ENCODE measurements at regions not wholly inside any gene's neighbourhood (a gene's known extent, or its start where the extent isn't known, plus 50 kb on each side); places are given as distances from the start of the nearest gene placed in this dataset.
A peak's percentile ranks its signal among the peaks of the same experiment; 100 is the strongest.
"Not testable (repeated sequence)": the region's sequence is repeated elsewhere in the genome, so short reads cannot be mapped to it uniquely, and the experiment has no call there.

DNA sequence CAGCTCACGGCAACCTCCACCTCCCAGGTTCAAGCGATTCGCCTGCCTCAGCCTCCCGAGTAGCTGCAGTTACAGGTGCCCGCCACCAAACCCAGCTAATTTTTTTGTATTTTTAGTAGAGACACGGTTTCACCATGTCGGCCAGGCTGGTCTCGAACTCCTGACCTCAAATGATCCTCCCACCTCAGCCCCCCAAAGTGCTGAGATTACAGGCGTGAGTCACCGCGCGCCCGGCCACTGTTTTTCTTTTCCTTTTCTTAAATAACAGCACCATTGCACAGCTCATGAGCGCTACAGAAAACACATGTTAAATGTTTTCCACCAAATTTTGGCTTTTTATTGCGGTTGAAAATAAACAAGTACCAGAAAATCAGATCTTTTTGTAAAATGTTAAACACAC lies 195.5 kb downstream of the CRLF2 start:
- H3K36me3 Mint-ChIP-seq (ENCODE audit: unreplicated experiment) = not testable (repeated sequence)
- TF ChIP-seq, protein P1, sequence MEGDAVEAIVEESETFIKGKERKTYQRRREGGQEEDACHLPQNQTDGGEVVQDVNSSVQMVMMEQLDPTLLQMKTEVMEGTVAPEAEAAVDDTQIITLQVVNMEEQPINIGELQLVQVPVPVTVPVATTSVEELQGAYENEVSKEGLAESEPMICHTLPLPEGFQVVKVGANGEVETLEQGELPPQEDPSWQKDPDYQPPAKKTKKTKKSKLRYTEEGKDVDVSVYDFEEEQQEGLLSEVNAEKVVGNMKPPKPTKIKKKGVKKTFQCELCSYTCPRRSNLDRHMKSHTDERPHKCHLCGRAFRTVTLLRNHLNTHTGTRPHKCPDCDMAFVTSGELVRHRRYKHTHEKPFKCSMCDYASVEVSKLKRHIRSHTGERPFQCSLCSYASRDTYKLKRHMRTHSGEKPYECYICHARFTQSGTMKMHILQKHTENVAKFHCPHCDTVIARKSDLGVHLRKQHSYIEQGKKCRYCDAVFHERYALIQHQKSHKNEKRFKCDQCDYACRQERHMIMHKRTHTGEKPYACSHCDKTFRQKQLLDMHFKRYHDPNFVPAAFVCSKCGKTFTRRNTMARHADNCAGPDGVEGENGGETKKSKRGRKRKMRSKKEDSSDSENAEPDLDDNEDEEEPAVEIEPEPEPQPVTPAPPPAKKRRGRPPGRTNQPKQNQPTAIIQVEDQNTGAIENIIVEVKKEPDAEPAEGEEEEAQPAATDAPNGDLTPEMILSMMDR (IDR thresholded peaks at IDR 0.05; ENCODE audit: partially characterized antibody, unreplicated experiment) = peak; percentile 31

DNA sequence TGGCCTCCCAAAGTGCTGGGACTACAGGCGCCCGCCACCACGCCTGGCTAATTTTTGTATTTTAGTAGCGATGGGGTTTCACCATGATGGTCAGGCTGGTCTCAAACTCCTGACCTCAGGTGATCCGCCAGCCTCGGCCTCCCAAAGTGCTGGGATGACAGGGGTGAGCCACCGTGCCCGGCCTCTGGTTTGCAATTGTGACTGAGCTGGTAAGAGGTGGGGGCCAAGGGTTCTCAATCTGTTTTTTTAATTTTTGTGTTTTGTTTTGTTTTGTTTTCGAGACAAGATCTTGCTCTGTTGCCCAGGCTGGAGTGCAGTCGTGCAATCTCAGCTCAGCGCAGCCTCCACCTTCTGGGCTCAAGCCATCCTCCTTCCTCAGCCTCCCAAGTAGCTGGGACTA lies 196.2 kb downstream of the CRLF2 start:
- not testable (repeated sequence) for H3K4me1 Mint-ChIP-seq (ENCODE audit: low read depth, unreplicated experiment); H3K27me3 Mint-ChIP-seq (ENCODE audit: unreplicated experiment); H3K4me3 Mint-ChIP-seq (ENCODE audit: unreplicated experiment); H3K36me3 Mint-ChIP-seq (ENCODE audit: unreplicated experiment); H3K9me3 Mint-ChIP-seq (ENCODE audit: unreplicated experiment); DNase-seq; H3K27ac Mint-ChIP-seq (ENCODE audit: unreplicated experiment)

More for the DNA sequence above, 195.5 kb downstream of the CRLF2 start:
- H3K9me3 Mint-ChIP-seq (ENCODE audit: unreplicated experiment); H3K4me1 Mint-ChIP-seq (ENCODE audit: low read depth, unreplicated experiment); H3K4me3 Mint-ChIP-seq (ENCODE audit: unreplicated experiment); H3K27ac Mint-ChIP-seq (ENCODE audit: unreplicated experiment); H3K27me3 Mint-ChIP-seq (ENCODE audit: unreplicated experiment); DNase-seq: not testable (repeated sequence)

DNA sequence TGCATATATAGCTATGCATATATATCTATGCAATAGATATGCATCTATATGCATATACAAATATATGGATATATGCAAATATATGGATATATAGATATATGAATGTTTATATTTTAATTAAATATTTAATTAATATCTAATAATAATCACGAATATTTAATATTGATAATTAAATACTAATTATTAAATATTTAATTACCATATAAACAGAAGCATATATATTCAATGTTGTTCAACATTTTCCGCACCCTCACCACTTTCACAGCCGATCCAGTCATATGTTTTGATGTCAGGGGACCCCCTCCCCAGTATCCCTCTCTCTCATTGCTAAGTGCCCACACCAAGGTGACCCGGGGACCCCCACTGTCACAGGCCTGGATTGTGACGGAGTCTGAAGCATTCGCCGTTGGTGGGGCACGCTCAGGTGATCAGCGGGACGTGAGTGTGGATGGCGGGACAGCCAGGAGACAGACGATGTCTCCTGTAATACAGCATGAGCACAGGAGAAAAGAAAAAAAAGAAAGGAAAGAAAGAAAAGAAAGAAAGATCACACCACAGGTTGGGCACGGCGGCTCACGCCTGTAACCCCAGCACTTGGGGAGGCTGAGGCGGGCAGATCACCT lies 199.7 kb downstream of the CRLF2 start:
- Mint-ChIP-seq H3K4me1 (ENCODE audit: low read depth, unreplicated experiment) (no peaks in the 10 kb centered on the region), H3K27ac (ENCODE audit: unreplicated experiment) (peak overlapping the region; percentile 13), H3K27me3 (ENCODE audit: unreplicated experiment) (peaks cover 7% of the 10 kb centered on the region), H3K36me3 (ENCODE audit: unreplicated experiment) (no peaks in the 10 kb centered on the region), H3K9me3 (ENCODE audit: unreplicated experiment) (peaks cover 4% of the 10 kb centered on the region), H3K4me3 (ENCODE audit: unreplicated experiment) (no peak overlapping the region)
- no peak for DNase-seq
- TF ChIP-seq, protein P1 (IDR thresholded peaks at IDR 0.05; ENCODE audit: partially characterized antibody, unreplicated experiment) = no peak

DNA sequence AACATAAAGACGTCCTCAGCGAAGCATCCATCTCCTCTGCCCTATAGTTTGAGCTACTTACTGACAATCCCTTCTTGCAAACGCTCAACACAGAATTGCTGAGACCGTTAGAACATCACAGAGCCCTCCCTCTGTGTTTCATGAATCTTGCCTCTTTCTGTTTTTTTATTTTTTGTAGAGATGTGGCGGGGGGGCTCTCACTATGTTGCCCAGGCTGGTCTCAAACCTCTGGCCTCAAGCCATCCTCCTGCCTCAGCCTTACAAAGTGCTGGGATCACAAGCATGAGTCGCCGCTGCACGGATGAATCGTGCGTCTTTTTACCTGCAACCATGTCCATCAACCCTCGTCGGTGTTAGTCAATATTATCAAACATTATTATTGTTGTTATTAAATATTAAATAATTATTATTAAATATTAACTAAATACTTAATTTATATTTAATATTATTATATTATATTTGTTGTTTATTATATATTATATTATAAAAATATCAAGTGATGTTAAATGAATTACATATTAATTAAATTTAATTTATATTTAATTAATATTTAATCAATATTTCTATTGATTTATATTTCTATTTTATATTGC lies 200.7 kb downstream of the CRLF2 start:
- H3K27me3 Mint-ChIP-seq (ENCODE audit: unreplicated experiment) = peaks cover 4% of the 10 kb centered on the region
- no peak overlapping the region for H3K4me3 Mint-ChIP-seq (ENCODE audit: unreplicated experiment)
- no peak for DNase-seq
- no peaks in the 10 kb centered on the region for H3K36me3 Mint-ChIP-seq (ENCODE audit: unreplicated experiment)
- H3K4me1 Mint-ChIP-seq (ENCODE audit: low read depth, unreplicated experiment) = no peaks in the 10 kb centered on the region
- TF ChIP-seq, protein P1 (IDR thresholded peaks at IDR 0.05; ENCODE audit: partially characterized antibody, unreplicated experiment) = no peak
- peaks cover 4% of the 10 kb centered on the region for H3K9me3 Mint-ChIP-seq (ENCODE audit: unreplicated experiment)
- H3K27ac Mint-ChIP-seq (ENCODE audit: unreplicated experiment) = no peak overlapping the region

DNA sequence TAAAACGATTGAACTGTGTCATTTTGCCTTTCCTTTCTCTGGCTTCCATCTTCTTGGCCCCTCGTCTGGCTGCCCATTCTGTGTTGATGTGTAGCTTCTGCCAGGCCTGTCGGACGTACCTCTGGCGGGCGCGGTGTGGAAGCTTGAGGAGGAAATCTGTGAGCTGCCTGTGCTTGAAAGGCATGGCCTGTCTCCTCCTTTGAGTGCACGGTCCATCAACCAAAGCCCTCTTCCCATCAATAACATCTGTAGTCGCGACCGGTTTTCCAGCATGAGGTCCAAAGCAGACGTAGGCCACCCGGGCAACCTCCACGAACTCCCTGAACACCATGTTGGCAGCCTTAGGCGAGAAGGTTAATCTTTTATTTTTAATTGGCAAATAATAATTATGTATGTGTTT lies 202.7 kb downstream of the CRLF2 start:
- Mint-ChIP-seq H3K9me3 (ENCODE audit: unreplicated experiment) (peaks cover 4% of the 10 kb centered on the region), H3K4me3 (ENCODE audit: unreplicated experiment) (no peak overlapping the region), H3K27me3 (ENCODE audit: unreplicated experiment) (peaks cover 4% of the 10 kb centered on the region), H3K27ac (ENCODE audit: unreplicated experiment) (no peak overlapping the region), H3K36me3 (ENCODE audit: unreplicated experiment) (no peaks in the 10 kb centered on the region), H3K4me1 (ENCODE audit: low read depth, unreplicated experiment) (no peaks in the 10 kb centered on the region)
- TF ChIP-seq, protein P1 (IDR thresholded peaks at IDR 0.05; ENCODE audit: partially characterized antibody, unreplicated experiment) = no peak
- no peak for DNase-seq

All from glutamatergic neuron (in vitro differentiated cells).